Keratinocyte (primary cell): ENCODE measurements at regions not wholly inside any gene's neighbourhood (a gene's known extent, or its start where the extent isn't known, plus 50 kb on each side); places are given as distances from the start of the nearest gene placed in this dataset.

Experiments
- DNase-seq: peaks from one replicate; pipeline ENCODE4 v3.0.0-alpha.2; 2011; ENCODE audit warnings: low read depth, missing footprints, low spot score
- FAIRE-seq: peaks from 2 replicates; lab custom pipeline; 2011; peaks lifted over from hg19 to GRCh38; lab: Jason Lieb, UNC
- H2AFZ ChIP-seq: 2 replicates; pipeline ENCODE4 v1.6.0; 2012; ENCODE audit warnings: low read length, control low read depth, inconsistent platforms; ENCODE audit not compliant: control insufficient read depth
- H3K27ac ChIP-seq: 2 replicates; pipeline ENCODE4 v1.5.1; 2011; ENCODE audit warnings: low read length; ENCODE audit not compliant: control insufficient read depth, insufficient read depth
- H3K27me3 ChIP-seq: 3 replicates; pipeline ENCODE4 v1.6.0; 2011; ENCODE audit warnings: low read length; ENCODE audit not compliant: control insufficient read depth, insufficient read depth; ENCODE audit errors: extremely low read depth
- H3K36me3 ChIP-seq, 2 experiments: 2 replicates in 1 of 2; 3 replicates in 1 of 2; pipeline ENCODE4 v1.5.1; 2011; ENCODE audit warnings: low read length in 2 of 2, mild to moderate bottlenecking in 1 of 2; ENCODE audit not compliant: control insufficient read depth in 2 of 2, insufficient read depth in 2 of 2; ENCODE audit errors: extremely low read depth in 1 of 2
- H3K4me1 ChIP-seq: 3 replicates; pipeline ENCODE4 v1.5.1; 2011; ENCODE audit warnings: low read length; ENCODE audit not compliant: control insufficient read depth, insufficient read depth; ENCODE audit errors: extremely low read depth
- H3K4me2 ChIP-seq: 3 replicates; pipeline ENCODE4 v1.6.0; 2011; ENCODE audit warnings: low read depth, low read length; ENCODE audit not compliant: control insufficient read depth, insufficient read depth; ENCODE audit errors: extremely low read depth
- H3K4me3 ChIP-seq, 3 experiments: fragments of 200-600 bp in 1 of 3; sonication (generic) in 1 of 3; 2 replicates in 2 of 3; 3 replicates in 1 of 3; pipeline ENCODE4 v1.5.1; 2011 to 2016; ENCODE audit warnings: low read length in 3 of 3, mild to moderate bottlenecking in 3 of 3, control low read depth in 2 of 3, inconsistent platforms in 1 of 3, low read depth in 1 of 3, mixed read lengths in 1 of 3, mixed run types in 1 of 3, moderate library complexity in 1 of 3; ENCODE audit not compliant: control insufficient read depth in 2 of 3, insufficient read depth in 2 of 3; ENCODE audit errors: extremely low read depth in 1 of 3
- H3K79me2 ChIP-seq: 2 replicates; pipeline ENCODE4 v1.6.0; 2012; ENCODE audit warnings: low read length; ENCODE audit not compliant: control insufficient read depth, insufficient read depth
- H3K9ac ChIP-seq: 3 replicates; pipeline ENCODE4 v1.6.0; 2011; ENCODE audit warnings: low read length; ENCODE audit not compliant: control insufficient read depth, insufficient read depth; ENCODE audit errors: extremely low read depth
- H3K9me1 ChIP-seq: 3 replicates; pipeline ENCODE4 v1.6.0; 2011; ENCODE audit warnings: low read length; ENCODE audit not compliant: control insufficient read depth, insufficient read depth; ENCODE audit errors: extremely low read depth
- H3K9me3 ChIP-seq: 2 replicates; pipeline ENCODE4 v1.5.1; 2012; ENCODE audit warnings: low read depth, low read length; ENCODE audit not compliant: control insufficient read depth
- H4K20me1 ChIP-seq: 3 replicates; pipeline ENCODE4 v1.6.0; 2011; ENCODE audit warnings: low read length; ENCODE audit not compliant: control insufficient read depth, insufficient read depth; ENCODE audit errors: extremely low read depth
- EZH2 ChIP-seq: IDR thresholded peaks from one replicate; pipeline ENCODE4 v1.6.1; 2012; ENCODE audit warnings: inconsistent platforms, mild to moderate bottlenecking, low read length, moderate library complexity
- dilution Hi-C: fragments of 300-500 bp; cut with MboI; formaldehyde crosslinking; loops from one replicate; pipeline ENCODE4 v1.7.0; 2020; ENCODE audit warnings: low sequenced_read_pairs; ENCODE audit not compliant: extremely low pct_ligation_motif_present
- TF ChIP-seq, protein P1 (sequence below), 3 experiments: IDR thresholded peaks in 1 of 3; conservative IDR thresholded peaks in 1 of 3; optimal IDR thresholded peaks in 1 of 3; 2 replicates in 2 of 3; 3 replicates in 1 of 3; pipeline versions ENCODE3 to v1.5.1; 2011; ENCODE audit warnings: low read length in 3 of 3, mild to moderate bottlenecking in 3 of 3, moderate library complexity in 2 of 3, control low read depth in 1 of 3, inconsistent platforms in 1 of 3; ENCODE audit not compliant: insufficient read depth in 2 of 3; ENCODE audit errors: extremely low read depth in 1 of 3

DNA sequence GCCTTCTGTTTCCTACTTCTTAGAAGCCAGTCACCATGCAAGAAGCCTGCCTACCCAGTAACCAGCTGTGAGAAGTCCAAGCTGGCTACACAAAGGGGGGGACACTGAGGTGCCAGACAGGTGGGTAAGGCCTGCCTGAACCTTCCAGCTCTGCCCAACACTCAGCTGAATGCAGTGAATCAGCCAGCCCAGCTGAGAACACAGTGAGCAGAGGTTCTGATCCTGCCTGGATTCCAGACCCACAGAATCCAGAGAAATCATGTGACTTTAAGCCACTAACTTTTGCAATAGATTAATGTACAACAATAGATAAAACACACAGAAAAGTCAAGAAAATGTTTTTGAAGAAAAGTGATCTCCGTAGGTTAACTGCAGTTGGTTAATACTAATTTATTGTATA is 151.7 kb downstream of the EFNB2 start:
- no peak for TF ChIP-seq EZH2
- TF ChIP-seq, protein P1, sequence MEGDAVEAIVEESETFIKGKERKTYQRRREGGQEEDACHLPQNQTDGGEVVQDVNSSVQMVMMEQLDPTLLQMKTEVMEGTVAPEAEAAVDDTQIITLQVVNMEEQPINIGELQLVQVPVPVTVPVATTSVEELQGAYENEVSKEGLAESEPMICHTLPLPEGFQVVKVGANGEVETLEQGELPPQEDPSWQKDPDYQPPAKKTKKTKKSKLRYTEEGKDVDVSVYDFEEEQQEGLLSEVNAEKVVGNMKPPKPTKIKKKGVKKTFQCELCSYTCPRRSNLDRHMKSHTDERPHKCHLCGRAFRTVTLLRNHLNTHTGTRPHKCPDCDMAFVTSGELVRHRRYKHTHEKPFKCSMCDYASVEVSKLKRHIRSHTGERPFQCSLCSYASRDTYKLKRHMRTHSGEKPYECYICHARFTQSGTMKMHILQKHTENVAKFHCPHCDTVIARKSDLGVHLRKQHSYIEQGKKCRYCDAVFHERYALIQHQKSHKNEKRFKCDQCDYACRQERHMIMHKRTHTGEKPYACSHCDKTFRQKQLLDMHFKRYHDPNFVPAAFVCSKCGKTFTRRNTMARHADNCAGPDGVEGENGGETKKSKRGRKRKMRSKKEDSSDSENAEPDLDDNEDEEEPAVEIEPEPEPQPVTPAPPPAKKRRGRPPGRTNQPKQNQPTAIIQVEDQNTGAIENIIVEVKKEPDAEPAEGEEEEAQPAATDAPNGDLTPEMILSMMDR (optimal IDR thresholded peaks at IDR 0.05 in 1 of 3, IDR thresholded peaks at IDR 0.05 in 1 of 3, conservative IDR thresholded peaks at IDR 0.05 in 1 of 3; ENCODE audit: extremely low read depth in 1 of 3, insufficient read depth in 2 of 3, low read length in 3 of 3) = no peak
- H3K27me3 ChIP-seq = no peaks in the 10 kb centered on the region
- no peak overlapping the region for H3K27ac ChIP-seq
- DNase-seq = no peak
- no peak overlapping the region for H2AFZ ChIP-seq
- no peak overlapping the region for H3K9ac ChIP-seq
- no peak overlapping the region for H3K4me2 ChIP-seq
- FAIRE-seq = no peak
- H3K9me3 ChIP-seq = no peaks in the 10 kb centered on the region
- H4K20me1 ChIP-seq = no peaks in the 10 kb centered on the region
- no peaks in the 10 kb centered on the region for H3K9me1 ChIP-seq
- no peak overlapping the region for H3K4me3 ChIP-seq
- dilution Hi-C loops = no loop called here
- H3K4me1 ChIP-seq = peaks cover 3% of the 10 kb centered on the region
- no peaks in the 10 kb centered on the region for H3K79me2 ChIP-seq
- no peaks in the 10 kb centered on the region for H3K36me3 ChIP-seq

DNA sequence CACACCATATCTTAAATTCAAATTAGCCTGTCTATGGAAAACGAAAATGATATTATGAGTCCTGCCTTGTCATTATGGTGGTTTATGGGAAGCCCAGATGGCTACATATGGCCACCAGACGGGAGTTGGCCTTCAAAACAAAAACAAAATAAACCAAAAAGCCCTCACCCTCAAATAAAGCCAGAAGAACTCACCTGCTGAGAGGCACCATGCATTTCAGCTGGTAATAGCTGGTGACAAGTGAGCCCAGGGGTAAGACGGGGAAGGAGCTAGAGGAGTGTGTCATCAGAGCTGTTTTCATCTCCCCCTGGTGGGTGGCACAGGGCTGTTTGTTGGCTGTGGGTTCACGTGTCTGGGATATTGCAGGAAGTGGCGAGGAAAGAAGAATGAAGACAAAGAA is 152.9 kb downstream of the EFNB2 start:
- Histone ChIP-seq H3K9ac (no peak overlapping the region), H3K4me3 (no peak overlapping the region), H3K4me1 (peaks cover 5% of the 10 kb centered on the region), H3K9me3 (no peaks in the 10 kb centered on the region), H3K79me2 (no peaks in the 10 kb centered on the region), H3K4me2 (no peak overlapping the region), H3K36me3 (no peaks in the 10 kb centered on the region), H3K27me3 (no peaks in the 10 kb centered on the region), H3K27ac (no peak overlapping the region), H4K20me1 (no peaks in the 10 kb centered on the region), H3K9me1 (no peaks in the 10 kb centered on the region), H2AFZ (no peak overlapping the region)
- FAIRE-seq = no peak
- TF ChIP-seq, protein P1 (optimal IDR thresholded peaks at IDR 0.05 in 1 of 3, IDR thresholded peaks at IDR 0.05 in 1 of 3, conservative IDR thresholded peaks at IDR 0.05 in 1 of 3; ENCODE audit: extremely low read depth in 1 of 3, insufficient read depth in 2 of 3, low read length in 3 of 3) = peak in 1 of 3 experiments; percentile 3
- TF ChIP-seq EZH2 = no peak
- no peak for DNase-seq
- dilution Hi-C loops = no loop called here
